SK-N-SH (cell line): ENCODE measurements at regions not wholly inside any gene's neighbourhood (a gene's known extent, or its start where the extent isn't known, plus 50 kb on each side); places are given as distances from the start of the nearest gene placed in this dataset.

Experiments
- CTCF ChIA-PET: fragments of 300-600, 350-600 bp; formaldehyde crosslinking; extraction: SDS; loops from one replicate; lab custom pipeline; 2021; lab: Yijun Ruan, JAX
- POLR2A ChIA-PET: fragments of 350-600 bp; sonication (Branson Sonifier 250); formaldehyde crosslinking; extraction: SDS; loops from one replicate; lab custom pipeline; 2020; ENCODE audit warnings: antibody characterized with exemption, inconsistent platforms; lab: Yijun Ruan, JAX
- DNase-seq: peaks from one replicate; pipeline ENCODE4 v3.0.0; 2012
- H2AFZ ChIP-seq: fragments of 200-600 bp; sonication (generic); 2 replicates; pipeline ENCODE4 v1.8.1; 2016; ENCODE audit warnings: antibody characterized with exemption, mild to moderate bottlenecking, low read depth
- H3F3A ChIP-seq: fragments of 200-600 bp; sonication (generic); replicated peaks from 2 replicates; pipeline ENCODE3; 2016; ENCODE audit warnings: antibody characterized with exemption, mild to moderate bottlenecking; ENCODE audit not compliant: insufficient read depth
- H3K27ac ChIP-seq, 2 experiments: fragments of 200-500 bp in 1 of 2; fragments of 200-600 bp in 1 of 2; sonication (Bioruptor generic) in 1 of 2; sonication (generic), shearing (Covaris generic) in 1 of 2; 2 replicates each; pipeline versions ENCODE4 v1.5.1 to v1.6.1; 2014 to 2016; ENCODE audit warnings: low read depth in 2 of 2, inconsistent platforms in 1 of 2, low read length in 1 of 2, mild to moderate bottlenecking in 1 of 2, mixed read lengths in 1 of 2
- H3K27me3 ChIP-seq: fragments of 200-600 bp; sonication (generic), shearing (Covaris generic); 2 replicates; pipeline ENCODE4 v1.6.1; 2016; ENCODE audit warnings: mixed run types; ENCODE audit not compliant: insufficient read depth
- H3K36me3 ChIP-seq, 2 experiments: fragments of 200-500 bp in 1 of 2; fragments of 200-600 bp in 1 of 2; sonication (Bioruptor generic) in 1 of 2; sonication (generic) in 1 of 2; replicated peaks in 1 of 2; 2 replicates each; pipeline versions ENCODE3 to v1.5.1; 2014 to 2016; ENCODE audit warnings: low read length in 1 of 2, mild to moderate bottlenecking in 1 of 2; ENCODE audit not compliant: insufficient read depth in 2 of 2, control insufficient read depth in 1 of 2
- H3K4me1 ChIP-seq, 2 experiments: fragments of 200-500 bp in 1 of 2; fragments of 200-600 bp in 1 of 2; sonication (Bioruptor generic) in 1 of 2; sonication (generic), shearing (Covaris generic) in 1 of 2; 2 replicates each; pipeline versions ENCODE4 v1.5.1 to v1.6.1; 2014 to 2016; ENCODE audit warnings: low read depth in 1 of 2, low read length in 1 of 2, mixed run types in 1 of 2; ENCODE audit not compliant: insufficient read depth in 2 of 2, control insufficient read depth in 1 of 2
- H3K4me2 ChIP-seq: fragments of 200-600 bp; sonication (generic), shearing (Covaris generic); 2 replicates; pipeline ENCODE4 v1.6.1; 2017; ENCODE audit warnings: mixed run types
- H3K4me3 ChIP-seq, 2 experiments: fragments of 200-500 bp in 1 of 2; fragments of 200-600 bp in 1 of 2; sonication (Bioruptor generic) in 1 of 2; sonication (generic), shearing (Covaris generic) in 1 of 2; 2 replicates each; pipeline versions ENCODE4 v1.5.1 to v1.8.1; 2014 to 2016; ENCODE audit warnings: low read depth in 2 of 2, inconsistent platforms in 1 of 2, low read length in 1 of 2, mild to moderate bottlenecking in 1 of 2, mixed read lengths in 1 of 2, moderate library complexity in 1 of 2
- H3K79me2 ChIP-seq: fragments of 200-600 bp; sonication (generic); 2 replicates; pipeline ENCODE4 v1.8.1; 2017; ENCODE audit warnings: mild to moderate bottlenecking; ENCODE audit not compliant: insufficient read depth
- H3K9ac ChIP-seq: fragments of 200-600 bp; sonication (generic); 2 replicates; pipeline ENCODE4 v1.6.1; 2017; ENCODE audit warnings: mixed run types
- H3K9me2 ChIP-seq: fragments of 200-600 bp; sonication (generic); 2 replicates; pipeline ENCODE4 v1.6.1; 2017; ENCODE audit warnings: mixed run types
- H3K9me3 ChIP-seq: fragments of 200-600 bp; sonication (generic); 2 replicates; pipeline ENCODE4 v1.6.1; 2017; ENCODE audit warnings: mixed run types, mild to moderate bottlenecking, moderate library complexity
- H4K20me1 ChIP-seq: fragments of 200-600 bp; sonication (generic); 2 replicates; pipeline ENCODE4 v1.6.1; 2017; ENCODE audit warnings: mild to moderate bottlenecking, mixed run types; ENCODE audit not compliant: insufficient read depth
- CTCF ChIP-seq: fragments of 200-600 bp; sonication (generic); IDR thresholded peaks from 2 replicates; pipeline ENCODE4 v1.6.1; 2017; ENCODE audit warnings: antibody characterized with exemption, mild to moderate bottlenecking, moderate library complexity
- ELF1 ChIP-seq: IDR thresholded peaks from 2 replicates; pipeline ENCODE4 v1.4.0; 2012
- GATA2 ChIP-seq: sonication (generic); formaldehyde crosslinking; IDR thresholded peaks from 2 replicates; pipeline ENCODE4 v1.5.0; 2020; ENCODE audit warnings: mild to moderate bottlenecking, missing genetic modification reagents
- IRF3 ChIP-seq: fragments of 150-350 bp; IDR thresholded peaks from 2 replicates; pipeline ENCODE4 v1.6.1; 2016; ENCODE audit warnings: mild to moderate bottlenecking, low read depth, low read length
- MXI1 ChIP-seq: IDR thresholded peaks from 2 replicates; pipeline ENCODE4 v1.6.1; 2012; ENCODE audit warnings: mild to moderate bottlenecking, low read depth, low read length, improper control_type of control experiment
- NRF1 ChIP-seq: IDR thresholded peaks from 2 replicates; pipeline ENCODE4 v1.6.1; 2012; ENCODE audit warnings: low read depth, mild to moderate bottlenecking, low read length
- RAD21 ChIP-seq: IDR thresholded peaks from 2 replicates; pipeline ENCODE4 v1.6.1; 2012; ENCODE audit warnings: mild to moderate bottlenecking, low read length
- RCOR1 ChIP-seq: fragments of 150-350 bp; IDR thresholded peaks from 2 replicates; pipeline ENCODE4 v1.6.1; 2017; ENCODE audit warnings: antibody characterized with exemption, low read length
- RFX5 ChIP-seq: IDR thresholded peaks from 2 replicates; pipeline ENCODE4 v1.6.1; 2012; ENCODE audit warnings: mild to moderate bottlenecking, improper control_type of control experiment, low read length
- SIN3A ChIP-seq: IDR thresholded peaks from 2 replicates; pipeline ENCODE4 v1.6.1; 2012; ENCODE audit warnings: low read depth, mild to moderate bottlenecking, low read length, moderate library complexity, borderline replicate concordance
- TAF1 ChIP-seq: IDR thresholded peaks from 2 replicates; pipeline ENCODE4 v1.6.1; 2012; ENCODE audit warnings: low read depth, mild to moderate bottlenecking, low read length, moderate library complexity, borderline replicate concordance
- YY1 ChIP-seq: IDR thresholded peaks from 2 replicates; pipeline ENCODE4 v1.4.0; 2012; ENCODE audit warnings: low read depth, mild to moderate bottlenecking
- ZBTB33 ChIP-seq: IDR thresholded peaks from 2 replicates; pipeline ENCODE4 v1.4.0; 2012; ENCODE audit warnings: low read depth, borderline replicate concordance
- WGBS: methylation state at CpG from one replicate; pipeline ENCODE4 v1.1.6; 2017; ENCODE audit warnings: low lambda C conversion rate; 5-methylcytosine and 5-hydroxymethylcytosine counted together

GRCh38 chr4:173735049-173735448 lies 205.0 kb upstream of the HAND2 start:
- Histone ChIP-seq H3K4me3 (no peak overlapping the region), H3K79me2 (no peaks in the 10 kb centered on the region), H3K9me3 (no peaks in the 10 kb centered on the region), H3K27me3 (no peaks in the 10 kb centered on the region), H3F3A (no peaks in the 10 kb centered on the region), H3K4me2 (no peak overlapping the region), H3K9ac (no peak overlapping the region), H3K27ac (no peak overlapping the region), H3K9me2 (no peaks in the 10 kb centered on the region), H2AFZ (no peak overlapping the region), H4K20me1 (no peaks in the 10 kb centered on the region), H3K36me3 (no peaks in the 10 kb centered on the region), H3K4me1 (no peaks in the 10 kb centered on the region)
- DNase-seq = no peak
- ChIA-PET POLR2A (interaction anchor here (1.4 kb wide), 1 partner anchor 213 kb away, joined by 4 read pairs; no protein-coding TSS in a partner anchor), CTCF (interaction anchor here (0.9 to 1.1 kb wide), 2 partner anchors 19 to 229 kb away, joined by 3 read pairs; no protein-coding TSS in a partner anchor)
- TF ChIP-seq IRF3 = no peak
- TF ChIP-seq YY1 = no peak
- no peak for TF ChIP-seq ZBTB33
- no peak for TF ChIP-seq MXI1
- no peak for TF ChIP-seq RAD21
- WGBS = 66% methylated on average over 3 of the region's 3 CpGs

- TF ChIP-seq IRF3 = no peak
- no peak for TF ChIP-seq RFX5
Observed at GRCh38 chr4:173731257-173731656, 201.2 kb upstream of the HAND2 start.

GRCh38 chr4:173722075-173722474 lies 192.0 kb upstream of the HAND2 start:
- 87% methylated on average over 1 of the region's 1 CpG for WGBS
- no peak overlapping the region for H3K4me2 ChIP-seq
- POLR2A ChIA-PET = no interaction called here
- H3K4me3 ChIP-seq = no peak overlapping the region
- no peaks in the 10 kb centered on the region for H3K9me2 ChIP-seq
- H3K79me2 ChIP-seq = no peaks in the 10 kb centered on the region
- no peak for DNase-seq
- no peak overlapping the region for H3K27ac ChIP-seq
- H3F3A ChIP-seq = no peaks in the 10 kb centered on the region
- TF ChIP-seq TAF1 (no peak), ELF1 (no peak), RCOR1 (no peak), NRF1 (no peak), ZBTB33 (no peak), CTCF (no peak), GATA2 (CRISPR knock-in tag) (no peak), SIN3A (no peak)
- TF ChIP-seq, all 33 proteins: peak for 0
- H3K4me1 ChIP-seq = no peaks in the 10 kb centered on the region
- no peaks in the 10 kb centered on the region for H3K27me3 ChIP-seq
- H3K9ac ChIP-seq = no peak overlapping the region
- H2AFZ ChIP-seq = no peak overlapping the region
- CTCF ChIA-PET = no interaction called here
- no peaks in the 10 kb centered on the region for H3K9me3 ChIP-seq
- H3K36me3 ChIP-seq = no peaks in the 10 kb centered on the region
- no peaks in the 10 kb centered on the region for H4K20me1 ChIP-seq

More at GRCh38 chr4:173731257-173731656, 201.2 kb upstream of the HAND2 start:
- ChIA-PET POLR2A (no interaction called here), CTCF (no interaction called here)
- H3K4me1 ChIP-seq = no peaks in the 10 kb centered on the region
- no peaks in the 10 kb centered on the region for H4K20me1 ChIP-seq
- no peaks in the 10 kb centered on the region for H3K27me3 ChIP-seq
- H3F3A ChIP-seq = no peaks in the 10 kb centered on the region
- H3K79me2 ChIP-seq = no peaks in the 10 kb centered on the region
- 95% methylated on average over 1 of the region's 1 CpG for WGBS
- H3K4me2 ChIP-seq = no peak overlapping the region
- H3K27ac ChIP-seq = no peak overlapping the region
- H3K36me3 ChIP-seq = no peaks in the 10 kb centered on the region
- no peak overlapping the region for H2AFZ ChIP-seq
- H3K9me3 ChIP-seq = 0 out of 2 replicates have a peak, but pooled peaks cover 5% of the 10 kb centered on the region
- H3K4me3 ChIP-seq = no peak overlapping the region
- no peak overlapping the region for H3K9ac ChIP-seq
- DNase-seq = no peak
- H3K9me2 ChIP-seq = no peaks in the 10 kb centered on the region
